Astrocyte (in vitro differentiated cells and primary cell): ENCODE measurements at regions not wholly inside any gene's neighbourhood (a gene's known extent, or its start where the extent isn't known, plus 50 kb on each side); places are given as distances from the start of the nearest gene placed in this dataset.

ENCODE experiments used
- DNase-seq: peaks from one replicate; pipeline ENCODE4 v3.0.0-alpha.2; 2010; ENCODE audit warnings: low read depth
- FAIRE-seq: peaks from 2 replicates; lab custom pipeline; 2011; peaks lifted over from hg19 to GRCh38; lab: Jason Lieb, UNC
- H2AFZ ChIP-seq: 2 replicates; pipeline ENCODE4 v1.6.0; 2012; ENCODE audit warnings: low read depth, low read length, inconsistent platforms
- H3K27ac ChIP-seq: 2 replicates; pipeline ENCODE4 v1.5.1; 2011; ENCODE audit warnings: low read depth, low read length, inconsistent platforms
- H3K27me3 ChIP-seq: 2 replicates; pipeline ENCODE4 v1.6.0; 2011; ENCODE audit warnings: low read length, inconsistent platforms; ENCODE audit not compliant: insufficient read depth
- H3K36me3 ChIP-seq: 2 replicates; pipeline ENCODE4 v1.5.1; 2011; ENCODE audit warnings: low read length, inconsistent platforms; ENCODE audit not compliant: insufficient read depth
- H3K4me1 ChIP-seq: 2 replicates; pipeline ENCODE4 v1.5.1; 2011; ENCODE audit warnings: low read length, inconsistent platforms; ENCODE audit not compliant: insufficient read depth
- H3K4me2 ChIP-seq: 2 replicates; pipeline ENCODE4 v1.6.0; 2012; ENCODE audit warnings: low read length, inconsistent platforms
- H3K4me3 ChIP-seq: 2 replicates; pipeline ENCODE4 v1.5.1; 2011; ENCODE audit warnings: low read depth, mild to moderate bottlenecking, low read length, inconsistent platforms; ENCODE audit not compliant: insufficient read depth
- H3K79me2 ChIP-seq: 2 replicates; pipeline ENCODE4 v1.6.0; 2012; ENCODE audit warnings: mild to moderate bottlenecking, low read length, inconsistent platforms; ENCODE audit not compliant: insufficient read depth
- H3K9ac ChIP-seq: 2 replicates; pipeline ENCODE4 v1.6.0; 2012; ENCODE audit warnings: mild to moderate bottlenecking, low read length, inconsistent platforms
- H3K9me3 ChIP-seq: 2 replicates; pipeline ENCODE4 v1.5.1; 2012; ENCODE audit warnings: low read depth, mild to moderate bottlenecking, low read length, inconsistent platforms; ENCODE audit not compliant: insufficient read depth
- H4K20me1 ChIP-seq: 2 replicates; pipeline ENCODE4 v1.6.0; 2012; ENCODE audit warnings: low read length, inconsistent platforms; ENCODE audit not compliant: insufficient read depth
- H3K27ac Mint-ChIP-seq: one replicate; pipeline ENCODE4 v1.8.0; 2021; ENCODE audit warnings: mild to moderate bottlenecking, mixed read lengths; ENCODE audit not compliant: unreplicated experiment
- H3K27me3 Mint-ChIP-seq: one replicate; pipeline ENCODE4 v1.8.0; 2021; ENCODE audit warnings: low read depth, mixed read lengths; ENCODE audit not compliant: unreplicated experiment
- H3K36me3 Mint-ChIP-seq: one replicate; pipeline ENCODE4 v1.8.0; 2021; ENCODE audit warnings: low read depth, mixed read lengths; ENCODE audit not compliant: unreplicated experiment
- H3K4me1 Mint-ChIP-seq: one replicate; pipeline ENCODE4 v1.8.0; 2021; ENCODE audit warnings: low read depth, mixed read lengths; ENCODE audit not compliant: unreplicated experiment
- H3K4me3 Mint-ChIP-seq: one replicate; pipeline ENCODE4 v1.8.0; 2021; ENCODE audit warnings: mild to moderate bottlenecking, moderate library complexity, mixed read lengths; ENCODE audit not compliant: unreplicated experiment
- H3K9me3 Mint-ChIP-seq: one replicate; pipeline ENCODE4 v1.8.0; 2021; ENCODE audit warnings: mild to moderate bottlenecking, mixed read lengths; ENCODE audit not compliant: unreplicated experiment
- CTCF ChIP-seq: IDR thresholded peaks from 2 replicates; pipeline ENCODE4 v1.5.1; 2011; ENCODE audit warnings: low read depth, mild to moderate bottlenecking, inconsistent platforms, low read length, moderate library complexity; ENCODE audit not compliant: insufficient read depth
- EZH2 ChIP-seq: IDR thresholded peaks from 2 replicates; pipeline ENCODE4 v1.6.1; 2012; ENCODE audit warnings: mild to moderate bottlenecking, low read length, inconsistent platforms; ENCODE audit not compliant: insufficient read depth

- H3K27me3 Mint-ChIP-seq = peaks cover 2% of the 10 kb centered on the region
- FAIRE-seq = no peak
- no peaks in the 10 kb centered on the region for H3K4me1 ChIP-seq
These were observed 134.2 kb upstream of the PWP1 start for GRCh38 chr12:107551434-107551833.

DNA sequence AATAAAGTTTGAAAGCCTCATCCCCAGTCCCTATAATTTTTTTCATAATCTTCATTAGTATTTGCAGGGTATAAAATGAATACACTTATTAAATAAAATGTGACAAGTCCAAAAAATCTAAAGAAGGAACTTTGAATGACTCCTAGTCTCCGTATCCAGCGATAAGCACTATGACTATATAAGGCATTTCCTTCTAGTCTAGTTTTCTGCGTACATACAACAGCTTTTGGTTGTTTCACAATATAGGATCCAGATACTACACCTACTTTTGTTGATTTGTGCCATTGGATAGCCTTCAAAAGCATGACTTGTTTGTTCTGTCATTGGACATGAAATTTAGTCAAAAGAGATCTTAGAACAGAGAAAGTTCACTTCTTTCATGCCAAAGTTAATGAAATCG, 133.3 kb upstream of the PWP1 start:
- no peak for TF ChIP-seq EZH2
- TF ChIP-seq CTCF = no peak
- no peaks in the 10 kb centered on the region for H3K36me3 ChIP-seq
- Mint-ChIP-seq H3K27me3 (peaks cover 2% of the 10 kb centered on the region), H3K4me3 (no peak overlapping the region), H3K4me1 (no peaks in the 10 kb centered on the region), H3K36me3 (no peaks in the 10 kb centered on the region), H3K9me3 (no peaks in the 10 kb centered on the region), H3K27ac (no peak overlapping the region)
- DNase-seq (no peak), FAIRE-seq (no peak)
- no peak overlapping the region for H2AFZ ChIP-seq
- no peak overlapping the region for H3K9ac ChIP-seq
- no peaks in the 10 kb centered on the region for H3K4me1 ChIP-seq
- no peak overlapping the region for H3K4me2 ChIP-seq
- H3K4me3 ChIP-seq = no peak overlapping the region
- no peaks in the 10 kb centered on the region for H3K9me3 ChIP-seq
- no peaks in the 10 kb centered on the region for H3K27me3 ChIP-seq
- H4K20me1 ChIP-seq = no peaks in the 10 kb centered on the region
- H3K79me2 ChIP-seq = no peaks in the 10 kb centered on the region
- H3K27ac ChIP-seq = no peak overlapping the region

More at GRCh38 chr12:107551434-107551833, 134.2 kb upstream of the PWP1 start:
- TF ChIP-seq EZH2 (no peak), CTCF (no peak)
- H3K9ac ChIP-seq = no peak overlapping the region
- H3K4me2 ChIP-seq = no peak overlapping the region
- H3K27ac ChIP-seq = no peak overlapping the region
- no peak overlapping the region for H3K4me3 Mint-ChIP-seq
- H3K4me1 Mint-ChIP-seq = no peaks in the 10 kb centered on the region
- no peaks in the 10 kb centered on the region for H3K9me3 ChIP-seq
- no peaks in the 10 kb centered on the region for H4K20me1 ChIP-seq
- H3K27ac Mint-ChIP-seq = no peak overlapping the region
- H3K36me3 Mint-ChIP-seq = no peaks in the 10 kb centered on the region
- DNase-seq = no peak
- H3K79me2 ChIP-seq = no peaks in the 10 kb centered on the region
- H3K27me3 ChIP-seq = no peaks in the 10 kb centered on the region
- H3K36me3 ChIP-seq = no peaks in the 10 kb centered on the region
- H3K9me3 Mint-ChIP-seq = no peaks in the 10 kb centered on the region
- no peak overlapping the region for H2AFZ ChIP-seq
- no peak overlapping the region for H3K4me3 ChIP-seq

- no peak overlapping the region for H3K4me3 Mint-ChIP-seq
- Histone ChIP-seq H3K36me3 (no peaks in the 10 kb centered on the region), H3K4me1 (no peaks in the 10 kb centered on the region), H3K9me3 (no peaks in the 10 kb centered on the region), H3K79me2 (no peaks in the 10 kb centered on the region), H3K27me3 (no peaks in the 10 kb centered on the region), H3K9ac (no peak overlapping the region), H3K27ac (no peak overlapping the region), H3K4me3 (no peak overlapping the region), H3K4me2 (no peak overlapping the region), H4K20me1 (no peaks in the 10 kb centered on the region), H2AFZ (no peak overlapping the region)
- H3K9me3 Mint-ChIP-seq = no peaks in the 10 kb centered on the region
- H3K27ac Mint-ChIP-seq = no peak overlapping the region
- H3K27me3 Mint-ChIP-seq = peaks cover 2% of the 10 kb centered on the region
- FAIRE-seq = no peak
- no peaks in the 10 kb centered on the region for H3K36me3 Mint-ChIP-seq
- DNase-seq = no peak
- no peak for TF ChIP-seq EZH2
- TF ChIP-seq CTCF = no peak
- H3K4me1 Mint-ChIP-seq = no peaks in the 10 kb centered on the region
These were observed 132.3 kb upstream of the PWP1 start for GRCh38 chr12:107553211-107553765.
